ENCODE measurements at regions not wholly inside any gene's neighbourhood (a gene's known extent, or its start where the extent isn't known, plus 50 kb on each side); places are given as distances from the start of the nearest gene placed in this dataset.

GRCh38 chr14:94867946-94868771 lies 98.2 kb upstream of the GSC start:
- H3K4me3 ChIP-seq (ENCODE audit: low read length), result no peak overlapping the region
- no peaks in the 10 kb centered on the region for H3K9me2 ChIP-seq (replicated peaks; ENCODE audit: control insufficient read depth, low read length)
- no peaks in the 10 kb centered on the region for H3K79me2 ChIP-seq (ENCODE audit: control insufficient read depth, low read length)
- no peak for TF ChIP-seq EZH2phosphoT487 (IDR thresholded peaks at IDR 0.05; ENCODE audit: borderline replicate concordance, low read length)
- TF ChIP-seq, protein P1, sequence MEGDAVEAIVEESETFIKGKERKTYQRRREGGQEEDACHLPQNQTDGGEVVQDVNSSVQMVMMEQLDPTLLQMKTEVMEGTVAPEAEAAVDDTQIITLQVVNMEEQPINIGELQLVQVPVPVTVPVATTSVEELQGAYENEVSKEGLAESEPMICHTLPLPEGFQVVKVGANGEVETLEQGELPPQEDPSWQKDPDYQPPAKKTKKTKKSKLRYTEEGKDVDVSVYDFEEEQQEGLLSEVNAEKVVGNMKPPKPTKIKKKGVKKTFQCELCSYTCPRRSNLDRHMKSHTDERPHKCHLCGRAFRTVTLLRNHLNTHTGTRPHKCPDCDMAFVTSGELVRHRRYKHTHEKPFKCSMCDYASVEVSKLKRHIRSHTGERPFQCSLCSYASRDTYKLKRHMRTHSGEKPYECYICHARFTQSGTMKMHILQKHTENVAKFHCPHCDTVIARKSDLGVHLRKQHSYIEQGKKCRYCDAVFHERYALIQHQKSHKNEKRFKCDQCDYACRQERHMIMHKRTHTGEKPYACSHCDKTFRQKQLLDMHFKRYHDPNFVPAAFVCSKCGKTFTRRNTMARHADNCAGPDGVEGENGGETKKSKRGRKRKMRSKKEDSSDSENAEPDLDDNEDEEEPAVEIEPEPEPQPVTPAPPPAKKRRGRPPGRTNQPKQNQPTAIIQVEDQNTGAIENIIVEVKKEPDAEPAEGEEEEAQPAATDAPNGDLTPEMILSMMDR (IDR thresholded peaks at IDR 0.05; ENCODE audit: low read depth, low read length, poor library complexity, severe bottlenecking), result no peak
- no peak overlapping the region for H3K4me2 ChIP-seq (ENCODE audit: low read length)
- no peaks in the 10 kb centered on the region for H3K4me1 ChIP-seq (ENCODE audit: control insufficient read depth, low read length)
- peaks cover 8% of the 10 kb centered on the region; the same call in 1 of the 2 replicates for H3K27me3 ChIP-seq (ENCODE audit: control insufficient read depth, low read length)
- no peaks in the 10 kb centered on the region for H3K36me3 ChIP-seq (ENCODE audit: control insufficient read depth, low read length)
- no peaks in the 10 kb centered on the region for H4K20me1 ChIP-seq (ENCODE audit: control insufficient read depth, insufficient read depth, low read depth, low read length)
- no peaks in the 10 kb centered on the region for H3F3A ChIP-seq (ENCODE audit: control insufficient read depth, insufficient read depth)
- H3K9me3 ChIP-seq (ENCODE audit: control insufficient read depth, insufficient read depth, low read length), result no peaks in the 10 kb centered on the region
- no peak overlapping the region for H3K27ac ChIP-seq (ENCODE audit: low read depth, low read length)

DNA sequence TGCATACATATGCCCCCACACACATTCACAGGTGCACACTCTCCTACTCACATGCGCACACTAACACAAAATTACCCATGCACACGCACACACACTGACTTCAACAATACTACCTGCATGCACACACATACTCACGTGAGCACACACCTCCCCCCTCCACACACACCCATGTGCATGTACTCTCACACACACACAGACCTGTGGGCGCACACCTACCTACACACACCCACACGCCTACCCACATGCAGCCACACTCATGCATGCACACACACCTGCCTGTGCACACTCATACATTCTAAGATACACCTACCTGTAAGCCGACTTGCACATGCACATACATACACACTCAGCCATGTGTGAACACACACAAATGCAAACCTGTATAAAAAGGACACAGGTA lies 97.3 kb upstream of the GSC start:
- Histone ChIP-seq H4K20me1 (ENCODE audit: control insufficient read depth, insufficient read depth, low read depth, low read length) (no peaks in the 10 kb centered on the region), H3K9me2 (replicated peaks; ENCODE audit: control insufficient read depth, low read length) (no peaks in the 10 kb centered on the region), H3K4me3 (ENCODE audit: low read length) (no peak overlapping the region), H3K27me3 (ENCODE audit: control insufficient read depth, low read length) (peaks cover 8% of the 10 kb centered on the region; the same call in 1 of the 2 replicates), H3F3A (ENCODE audit: control insufficient read depth, insufficient read depth) (no peaks in the 10 kb centered on the region), H3K36me3 (ENCODE audit: control insufficient read depth, low read length) (no peaks in the 10 kb centered on the region), H3K4me1 (ENCODE audit: control insufficient read depth, low read length) (no peaks in the 10 kb centered on the region), H3K27ac (ENCODE audit: low read depth, low read length) (no peak overlapping the region), H3K79me2 (ENCODE audit: control insufficient read depth, low read length) (no peaks in the 10 kb centered on the region), H3K9me3 (ENCODE audit: control insufficient read depth, insufficient read depth, low read length) (no peaks in the 10 kb centered on the region), H3K4me2 (ENCODE audit: low read length) (no peak overlapping the region)
- no peak for TF ChIP-seq EZH2phosphoT487 (IDR thresholded peaks at IDR 0.05; ENCODE audit: borderline replicate concordance, low read length)
- TF ChIP-seq, protein P1 (IDR thresholded peaks at IDR 0.05; ENCODE audit: low read depth, low read length, poor library complexity, severe bottlenecking), result no peak

DNA sequence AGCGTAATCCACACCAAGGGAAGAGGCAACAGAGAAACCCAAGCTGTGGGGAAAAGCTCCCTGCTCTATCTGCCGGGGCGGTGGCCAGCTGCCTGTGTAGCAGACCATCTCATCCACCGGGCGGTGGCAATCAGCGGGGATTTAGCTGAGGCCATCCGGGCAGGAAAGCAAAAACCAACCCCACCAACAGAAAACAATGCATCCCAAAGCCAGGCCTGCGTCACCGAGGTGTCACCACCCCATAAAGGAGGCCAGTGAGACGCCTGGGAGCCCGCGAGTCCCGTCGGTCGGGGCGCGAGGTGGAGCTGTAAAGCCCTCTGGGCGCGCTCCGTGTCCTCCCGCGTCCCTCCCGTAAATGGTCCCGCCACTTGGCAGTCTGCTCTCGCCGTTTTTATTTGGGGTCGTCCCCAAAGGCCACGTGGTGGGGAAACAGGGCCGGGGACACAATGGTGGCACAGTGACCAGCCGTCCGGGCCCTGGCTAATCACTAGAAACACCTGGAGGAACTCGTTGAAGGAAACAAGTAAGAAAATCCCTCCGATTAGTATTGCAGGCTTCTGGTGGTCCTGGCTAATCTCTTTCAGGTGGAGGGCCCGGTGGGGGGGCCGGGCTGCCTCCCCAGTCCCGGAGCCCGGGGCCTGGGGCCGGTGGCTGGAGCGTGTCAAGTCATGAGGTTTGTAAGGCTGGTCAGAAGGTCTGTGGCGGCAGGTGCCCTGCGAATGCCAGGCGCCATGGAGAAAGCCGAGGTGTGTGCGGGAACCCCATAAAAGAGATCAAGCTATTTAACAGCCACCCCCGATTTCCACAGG lies 94.7 kb upstream of the GSC start:
- peaks cover 7% of the 10 kb centered on the region; the same call in 1 of the 2 replicates for H3K27me3 ChIP-seq (ENCODE audit: control insufficient read depth, low read length)
- H4K20me1 ChIP-seq (ENCODE audit: control insufficient read depth, insufficient read depth, low read depth, low read length), result no peaks in the 10 kb centered on the region
- H3K9me2 ChIP-seq (replicated peaks; ENCODE audit: control insufficient read depth, low read length), result no peaks in the 10 kb centered on the region
- no peak overlapping the region for H3K4me3 ChIP-seq (ENCODE audit: low read length)
- no peak overlapping the region for H3K4me2 ChIP-seq (ENCODE audit: low read length)
- H3K36me3 ChIP-seq (ENCODE audit: control insufficient read depth, low read length), result no peaks in the 10 kb centered on the region
- TF ChIP-seq EZH2phosphoT487 (IDR thresholded peaks at IDR 0.05; ENCODE audit: borderline replicate concordance, low read length), result no peak
- TF ChIP-seq, protein P1 (IDR thresholded peaks at IDR 0.05; ENCODE audit: low read depth, low read length, poor library complexity, severe bottlenecking), result no peak
- H3K4me1 ChIP-seq (ENCODE audit: control insufficient read depth, low read length), result peaks cover 8% of the 10 kb centered on the region; the same call in 1 of the 2 replicates
- no peaks in the 10 kb centered on the region for H3K79me2 ChIP-seq (ENCODE audit: control insufficient read depth, low read length)
- no peaks in the 10 kb centered on the region for H3F3A ChIP-seq (ENCODE audit: control insufficient read depth, insufficient read depth)
- H3K27ac ChIP-seq (ENCODE audit: low read depth, low read length), result no peak overlapping the region
- no peaks in the 10 kb centered on the region for H3K9me3 ChIP-seq (ENCODE audit: control insufficient read depth, insufficient read depth, low read length)

Data from DOHH2 (cell line).